Liver (tissue), 7 donors: ENCODE measurements at regions not wholly inside any gene's neighbourhood (a gene's known extent, or its start where the extent isn't known, plus 50 kb on each side); places are given as distances from the start of the nearest gene placed in this dataset.

Experiments
- DNase-seq: peaks from one replicate; pipeline ENCODE4 v3.0.0-alpha.2; 2017; ENCODE audit warnings: low spot score
- H3K27ac ChIP-seq, 2 donors: one replicate each; pipeline ENCODE4 v1.7.0; 2013; ENCODE audit warnings: inconsistent platforms in 2 of 2, low read length in 2 of 2, control low read depth in 1 of 2, low read depth in 1 of 2, mild to moderate bottlenecking in 1 of 2
- H3K27me3 ChIP-seq, 4 donors: one replicate each; pipeline versions ENCODE4 v1.6.1 to v1.7.0; 2013; ENCODE audit warnings: low read length in 3 of 4, inconsistent platforms in 1 of 4, mild to moderate bottlenecking in 1 of 4, moderate library complexity in 1 of 4; ENCODE audit not compliant: control insufficient read depth in 4 of 4, insufficient read depth in 4 of 4
- H3K36me3 ChIP-seq, 4 donors: one replicate each; pipeline versions ENCODE4 v1.6.1 to v1.7.0; 2013; ENCODE audit warnings: low read length in 3 of 4, mild to moderate bottlenecking in 3 of 4, low read depth in 1 of 4, moderate library complexity in 1 of 4; ENCODE audit not compliant: control insufficient read depth in 4 of 4, insufficient read depth in 3 of 4
- H3K4me1 ChIP-seq, 4 donors: one replicate each; pipeline versions ENCODE4 v1.6.1 to v1.7.0; 2013; ENCODE audit warnings: low read length in 3 of 4, mild to moderate bottlenecking in 3 of 4, moderate library complexity in 1 of 4; ENCODE audit not compliant: control insufficient read depth in 4 of 4, insufficient read depth in 4 of 4
- H3K4me3 ChIP-seq, 3 donors: one replicate each; pipeline versions ENCODE4 v1.6.1 to v1.7.0; 2013; ENCODE audit warnings: low read length in 3 of 3, control low read depth in 1 of 3, low read depth in 1 of 3, mild to moderate bottlenecking in 1 of 3
- H3K9ac ChIP-seq, 2 donors: one replicate each; pipeline ENCODE4 v1.7.0; 2013; ENCODE audit warnings: low read length in 2 of 2, mild to moderate bottlenecking in 2 of 2, moderate library complexity in 2 of 2, control low read depth in 1 of 2, low read depth in 1 of 2
- H3K9me3 ChIP-seq, 4 donors: one replicate each; pipeline versions ENCODE4 v1.6.1 to v1.7.0; 2013; ENCODE audit warnings: low read length in 3 of 4; ENCODE audit not compliant: control insufficient read depth in 4 of 4
- ATF3 ChIP-seq: IDR thresholded peaks from 2 replicates; pipeline ENCODE4 v1.6.1; 2016; ENCODE audit warnings: antibody characterized with exemption
- EGR1 ChIP-seq, 2 donors: IDR thresholded peaks; 2 replicates each; pipeline ENCODE4 v1.6.1; 2016 to 2018; ENCODE audit warnings: antibody characterized with exemption in 2 of 2, low read depth in 2 of 2
- FOXA1 ChIP-seq: IDR thresholded peaks from 2 replicates; pipeline ENCODE4 v1.6.1; 2016; ENCODE audit warnings: antibody characterized with exemption
- FOXA2 ChIP-seq: IDR thresholded peaks from 2 replicates; pipeline ENCODE4 v1.6.1; 2016; ENCODE audit warnings: antibody characterized with exemption
- GABPA ChIP-seq, 2 donors: IDR thresholded peaks in 1 of 2; conservative IDR thresholded peaks in 1 of 2; 2 replicates each; pipeline ENCODE4 v1.6.1; 2016; ENCODE audit warnings: antibody characterized with exemption in 2 of 2, mild to moderate bottlenecking in 1 of 2, moderate library complexity in 1 of 2
- HNF4A ChIP-seq, 2 donors: conservative IDR thresholded peaks; 2 replicates each; pipeline ENCODE4 v1.6.1; 2016; ENCODE audit warnings: antibody characterized with exemption in 2 of 2, mild to moderate bottlenecking in 2 of 2
- HNF4G ChIP-seq: IDR thresholded peaks from 2 replicates; pipeline ENCODE4 v1.6.1; 2016; ENCODE audit warnings: antibody characterized with exemption
- JUND ChIP-seq, 2 donors: IDR thresholded peaks; 2 replicates each; pipeline ENCODE4 v1.6.1; 2016; ENCODE audit warnings: antibody characterized with exemption in 2 of 2
- MAX ChIP-seq: IDR thresholded peaks from 2 replicates; pipeline ENCODE4 v1.6.1; 2016; ENCODE audit warnings: antibody characterized with exemption
- NR2F2 ChIP-seq: IDR thresholded peaks from 2 replicates; pipeline ENCODE4 v1.6.1; 2016; ENCODE audit warnings: antibody characterized with exemption
- RAD21 ChIP-seq, 2 donors: IDR thresholded peaks; 2 replicates each; pipeline ENCODE4 v1.6.1; 2016; ENCODE audit warnings: antibody characterized with exemption in 2 of 2, mild to moderate bottlenecking in 2 of 2
- RXRA ChIP-seq, 2 donors: IDR thresholded peaks; 2 replicates each; pipeline ENCODE4 v1.6.1; 2017 to 2018; ENCODE audit warnings: antibody characterized with exemption in 2 of 2, mild to moderate bottlenecking in 1 of 2
- SP1 ChIP-seq: IDR thresholded peaks from 2 replicates; pipeline ENCODE4 v1.6.1; 2018; ENCODE audit warnings: antibody characterized with exemption, mild to moderate bottlenecking
- TAF1 ChIP-seq: conservative IDR thresholded peaks from 2 replicates; pipeline ENCODE4 v1.6.1; 2016; ENCODE audit warnings: antibody characterized with exemption, mild to moderate bottlenecking
- YY1 ChIP-seq: IDR thresholded peaks from 2 replicates; pipeline ENCODE4 v1.6.1; 2016; ENCODE audit warnings: antibody characterized with exemption, mild to moderate bottlenecking
- ZBTB33 ChIP-seq: IDR thresholded peaks from 2 replicates; pipeline ENCODE4 v1.6.1; 2016; ENCODE audit warnings: antibody characterized with exemption
- WGBS: extraction: QIAGEN DNeasy Blood & Tissue Kit; methylation state at CpG from one replicate; pipeline ENCODE4 v1.1.7; 2013; 5-methylcytosine and 5-hydroxymethylcytosine counted together
- TF ChIP-seq, protein P1 (sequence below): IDR thresholded peaks from 2 replicates; pipeline ENCODE4 v1.6.1; 2016; ENCODE audit warnings: antibody characterized with exemption, mild to moderate bottlenecking
- donor health status: healthy.
- donor health status: healthy.
- donor health status: healthy.
- donor health status: healthy.

DNA sequence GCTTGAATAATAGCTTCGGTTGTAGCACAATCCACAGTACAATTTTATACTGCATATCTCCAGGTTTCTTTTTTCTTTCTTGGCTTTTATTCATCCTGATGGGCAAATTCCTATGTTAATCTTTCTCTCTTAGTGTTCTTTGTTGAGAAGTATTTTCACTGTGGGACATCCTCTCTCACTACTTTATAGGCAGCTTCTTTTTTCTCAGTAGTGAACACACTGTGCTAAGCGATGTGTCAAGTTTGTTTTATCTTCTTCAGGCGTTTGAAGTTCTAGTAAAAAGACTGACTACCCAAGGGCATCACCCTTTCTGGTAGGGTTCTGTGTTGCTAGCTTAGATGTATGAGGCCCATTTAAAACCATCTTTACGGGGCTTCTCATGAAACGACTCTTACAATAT is 182.1 kb downstream of the FAM170A start:
- 75% methylated on average over 5 of the region's 5 CpGs for WGBS
- Histone ChIP-seq H3K36me3 (no peaks in the 10 kb centered on the region), H3K4me1 (no peaks in the 10 kb centered on the region), H3K27ac (no peak overlapping the region), H3K9ac (no peak overlapping the region), H3K4me3 (no peak overlapping the region), H3K27me3 (no peaks in the 10 kb centered on the region), H3K9me3 (no peaks in the 10 kb centered on the region)
- TF ChIP-seq, protein P1, sequence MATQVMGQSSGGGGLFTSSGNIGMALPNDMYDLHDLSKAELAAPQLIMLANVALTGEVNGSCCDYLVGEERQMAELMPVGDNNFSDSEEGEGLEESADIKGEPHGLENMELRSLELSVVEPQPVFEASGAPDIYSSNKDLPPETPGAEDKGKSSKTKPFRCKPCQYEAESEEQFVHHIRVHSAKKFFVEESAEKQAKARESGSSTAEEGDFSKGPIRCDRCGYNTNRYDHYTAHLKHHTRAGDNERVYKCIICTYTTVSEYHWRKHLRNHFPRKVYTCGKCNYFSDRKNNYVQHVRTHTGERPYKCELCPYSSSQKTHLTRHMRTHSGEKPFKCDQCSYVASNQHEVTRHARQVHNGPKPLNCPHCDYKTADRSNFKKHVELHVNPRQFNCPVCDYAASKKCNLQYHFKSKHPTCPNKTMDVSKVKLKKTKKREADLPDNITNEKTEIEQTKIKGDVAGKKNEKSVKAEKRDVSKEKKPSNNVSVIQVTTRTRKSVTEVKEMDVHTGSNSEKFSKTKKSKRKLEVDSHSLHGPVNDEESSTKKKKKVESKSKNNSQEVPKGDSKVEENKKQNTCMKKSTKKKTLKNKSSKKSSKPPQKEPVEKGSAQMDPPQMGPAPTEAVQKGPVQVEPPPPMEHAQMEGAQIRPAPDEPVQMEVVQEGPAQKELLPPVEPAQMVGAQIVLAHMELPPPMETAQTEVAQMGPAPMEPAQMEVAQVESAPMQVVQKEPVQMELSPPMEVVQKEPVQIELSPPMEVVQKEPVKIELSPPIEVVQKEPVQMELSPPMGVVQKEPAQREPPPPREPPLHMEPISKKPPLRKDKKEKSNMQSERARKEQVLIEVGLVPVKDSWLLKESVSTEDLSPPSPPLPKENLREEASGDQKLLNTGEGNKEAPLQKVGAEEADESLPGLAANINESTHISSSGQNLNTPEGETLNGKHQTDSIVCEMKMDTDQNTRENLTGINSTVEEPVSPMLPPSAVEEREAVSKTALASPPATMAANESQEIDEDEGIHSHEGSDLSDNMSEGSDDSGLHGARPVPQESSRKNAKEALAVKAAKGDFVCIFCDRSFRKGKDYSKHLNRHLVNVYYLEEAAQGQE = no peak
- no peak for TF ChIP-seq JUND (IDR thresholded peaks at IDR 0.05)
- DNase-seq = no peak

GRCh38 chr5:119814655-119815054 is 185.3 kb downstream of the FAM170A start:
- H3K4me3 ChIP-seq = no peak overlapping the region
- H3K4me1 ChIP-seq = no peaks in the 10 kb centered on the region
- no peak for DNase-seq
- H3K36me3 ChIP-seq = no peaks in the 10 kb centered on the region
- H3K9me3 ChIP-seq = no peaks in the 10 kb centered on the region
- 80% methylated on average over 6 of the region's 6 CpGs for WGBS
- H3K27me3 ChIP-seq = no peaks in the 10 kb centered on the region
- TF ChIP-seq EGR1 (IDR thresholded peaks at IDR 0.05; ENCODE audit: low read depth in 2 of 2) (no peak), GABPA (IDR thresholded peaks at IDR 0.05 in 1 of 2, conservative IDR thresholded peaks at IDR 0.05 in 1 of 2) (no peak), FOXA1 (no peak), RXRA (IDR thresholded peaks at IDR 0.05) (no peak), MAX (no peak), HNF4A (conservative IDR thresholded peaks at IDR 0.05) (no peak), JUND (IDR thresholded peaks at IDR 0.05) (no peak), SP1 (no peak), FOXA2 (no peak), HNF4G (no peak), YY1 (no peak)
- no peak overlapping the region for H3K9ac ChIP-seq
- no peak overlapping the region for H3K27ac ChIP-seq

- Histone ChIP-seq H3K27me3 (no peaks in the 10 kb centered on the region), H3K4me1 (no peaks in the 10 kb centered on the region), H3K9ac (no peak overlapping the region), H3K27ac (no peak overlapping the region), H3K9me3 (no peaks in the 10 kb centered on the region), H3K4me3 (no peak overlapping the region), H3K36me3 (no peaks in the 10 kb centered on the region)
- TF ChIP-seq JUND (IDR thresholded peaks at IDR 0.05) (no peak), RXRA (IDR thresholded peaks at IDR 0.05) (no peak), EGR1 (IDR thresholded peaks at IDR 0.05; ENCODE audit: low read depth in 2 of 2) (no peak), TAF1 (no peak), GABPA (IDR thresholded peaks at IDR 0.05 in 1 of 2, conservative IDR thresholded peaks at IDR 0.05 in 1 of 2) (no peak), SP1 (no peak), HNF4G (no peak), MAX (no peak), HNF4A (conservative IDR thresholded peaks at IDR 0.05) (no peak), ATF3 (no peak), NR2F2 (no peak), ZBTB33 (no peak), FOXA1 (no peak), YY1 (no peak), RAD21 (IDR thresholded peaks at IDR 0.05) (no peak), FOXA2 (no peak)
- TF ChIP-seq, protein P1 = no peak
- no peak for DNase-seq
Measured at GRCh38 chr5:119816055-119816454, 186.7 kb downstream of the FAM170A start.
